GM18499 (cell line): ENCODE measurements at regions not wholly inside any gene's neighbourhood (a gene's known extent, or its start where the extent isn't known, plus 50 kb on each side); places are given as distances from the start of the nearest gene placed in this dataset.

ENCODE experiments used
- ATAC-seq: cut with Tn5 transposase; IDR thresholded peaks from one replicate; pipeline ENCODE4 v1.9.1; 2021; ENCODE audit warnings: moderate number of reproducible peaks; ENCODE audit not compliant: insufficient read depth, unreplicated experiment

- ATAC-seq: no peak
Observed at GRCh38 chr5:103356350-103357091, 98.0 kb downstream of the MACIR start.

- ATAC-seq: no peak
Observed at GRCh38 chr5:103355579-103355978, 97.0 kb downstream of the MACIR start.

GRCh38 chr5:103354446-103354845 lies 95.9 kb downstream of the MACIR start:
- no peak for ATAC-seq

- ATAC-seq: no peak
Observed at GRCh38 chr5:103353581-103353980, 95.0 kb downstream of the MACIR start.

GRCh38 chr5:103347716-103348423 lies 89.3 kb downstream of the MACIR start:
- no peak for ATAC-seq

- ATAC-seq: no peak
Observed at GRCh38 chr5:103346162-103346748, 87.7 kb downstream of the MACIR start.

- no peak for ATAC-seq
Observed at GRCh38 chr5:103345461-103345860, 86.9 kb downstream of the MACIR start.

GRCh38 chr5:103340717-103341388 lies 82.3 kb downstream of the MACIR start:
- ATAC-seq: peak; percentile 99

GRCh38 chr5:103340132-103340531 lies 81.6 kb downstream of the MACIR start:
- no peak for ATAC-seq

GRCh38 chr5:103336941-103337340 lies 78.4 kb downstream of the MACIR start:
- ATAC-seq: no peak

- ATAC-seq: no peak
Observed at GRCh38 chr5:103333376-103333775, 74.8 kb downstream of the MACIR start.

- ATAC-seq: no peak
Observed at GRCh38 chr5:103330875-103331274, 72.3 kb downstream of the MACIR start.
